B cell (primary cell): ENCODE measurements at regions not wholly inside any gene's neighbourhood (a gene's known extent, or its start where the extent isn't known, plus 50 kb on each side); places are given as distances from the start of the nearest gene placed in this dataset.

Experiments
- ATAC-seq: fragments of 200-7000 bp; cut with Tn5 transposase; one replicate; pipeline ENCODE4 v1.10.0; 2021; ENCODE audit warnings: low read depth, mild to moderate bottlenecking, moderate number of reproducible peaks, moderate library complexity
- CTCF ChIA-PET: fragments of 350-600 bp; sonication (Branson Sonifier 250); formaldehyde crosslinking; loops from one replicate; lab custom pipeline; 2021; ENCODE audit warnings: antibody characterized with exemption, inconsistent platforms; lab: Charles Lee
- POLR2A ChIA-PET: fragments of 350-600 bp; sonication (Branson Sonifier 250); formaldehyde crosslinking; loops from one replicate; lab custom pipeline; 2021; ENCODE audit warnings: antibody characterized with exemption; lab: Charles Lee
- DNase-seq: peaks from one replicate; pipeline ENCODE4 v3.0.0; 2013
- H2AFZ ChIP-seq: 2 replicates; pipeline ENCODE4 v1.6.1; 2012; ENCODE audit warnings: mild to moderate bottlenecking, low read depth, low read length; ENCODE audit not compliant: insufficient read depth, poor library complexity, severe bottlenecking
- H3K27ac ChIP-seq, 2 donors: 1 replicate in 1 of 2; 2 replicates in 1 of 2; pipeline ENCODE4 v1.5.1; 2012 to 2013; ENCODE audit warnings: low read length in 2 of 2, mild to moderate bottlenecking in 2 of 2, moderate library complexity in 1 of 2
- H3K27me3 ChIP-seq, 4 experiments: fragments of 200-600 bp in 1 of 4; sonication (generic) in 1 of 4; replicated peaks in 1 of 4; 1 replicate in 2 of 4; 2 replicates in 2 of 4; pipeline versions ENCODE4 v1.6.1 to v1.7.0; 2013 to 2016; ENCODE audit warnings: low read length in 3 of 4, mild to moderate bottlenecking in 2 of 4, mixed read lengths in 1 of 4, moderate library complexity in 1 of 4; ENCODE audit not compliant: insufficient read depth in 4 of 4, control insufficient read depth in 3 of 4; ENCODE audit errors: control extremely low read depth in 1 of 4
- H3K36me3 ChIP-seq, 2 experiments: replicated peaks in 1 of 2; 1 replicate in 1 of 2; 2 replicates in 1 of 2; pipeline versions ENCODE4 v1.6.1 to v1.7.1; 2013; ENCODE audit warnings: low read length in 1 of 2; ENCODE audit not compliant: insufficient read depth in 2 of 2, control insufficient read depth in 1 of 2; ENCODE audit errors: control extremely low read depth in 1 of 2, extremely low read depth in 1 of 2
- H3K4me1 ChIP-seq, 2 donors: fragments of 200-600 bp in 1 of 2; sonication (generic) in 1 of 2; 1 replicate in 1 of 2; 2 replicates in 1 of 2; pipeline versions ENCODE4 v1.5.1 to v1.6.1; 2013 to 2017; ENCODE audit warnings: low read length in 2 of 2; ENCODE audit not compliant: control insufficient read depth in 2 of 2, insufficient read depth in 2 of 2
- H3K4me2 ChIP-seq: replicated peaks from 2 replicates; pipeline ENCODE3; 2012; ENCODE audit warnings: mild to moderate bottlenecking, low read depth, low read length; ENCODE audit not compliant: poor library complexity, severe bottlenecking
- H3K4me3 ChIP-seq, 5 experiments: fragments of 200-600 bp in 1 of 5; sonication (generic) in 1 of 5; 1 replicate in 3 of 5; 2 replicates in 2 of 5; pipeline versions ENCODE4 v1.5.1 to v1.7.0; 2011 to 2016; ENCODE audit warnings: low read length in 4 of 5, mild to moderate bottlenecking in 4 of 5, low read depth in 2 of 5, control low read depth in 1 of 5, moderate library complexity in 1 of 5; ENCODE audit not compliant: insufficient read depth in 1 of 5; ENCODE audit errors: control extremely low read depth in 1 of 5, extremely low read depth in 1 of 5
- H3K79me2 ChIP-seq: fragments of 200-600 bp; sonication (generic); one replicate; pipeline ENCODE4 v1.6.0; 2016; ENCODE audit warnings: low read length; ENCODE audit not compliant: control insufficient read depth, insufficient read depth
- H3K9ac ChIP-seq: fragments of 200-600 bp; sonication (generic); 2 replicates; pipeline ENCODE4 v1.6.1; 2017; ENCODE audit warnings: mild to moderate bottlenecking, low read length, moderate library complexity
- H3K9me3 ChIP-seq, 3 donors: one replicate each; pipeline versions ENCODE4 v1.6.1 to v1.7.1; 2013; ENCODE audit warnings: low read length in 2 of 3; ENCODE audit not compliant: control insufficient read depth in 2 of 3, insufficient read depth in 1 of 3; ENCODE audit errors: control extremely low read depth in 1 of 3
- H4K20me1 ChIP-seq: 2 replicates; pipeline ENCODE4 v1.6.0; 2012; ENCODE audit warnings: mild to moderate bottlenecking, low read length; ENCODE audit not compliant: insufficient read depth, control insufficient read depth, poor library complexity, severe bottlenecking
- H3K27ac Mint-ChIP-seq: one replicate; pipeline ENCODE4 v1.8.0; 2021; ENCODE audit warnings: mixed read lengths
- H3K27me3 Mint-ChIP-seq: one replicate; pipeline ENCODE4 v1.8.0; 2021; ENCODE audit warnings: mixed read lengths
- H3K4me1 Mint-ChIP-seq: one replicate; pipeline ENCODE4 v1.8.0; 2021; ENCODE audit warnings: mixed read lengths
- H3K4me3 Mint-ChIP-seq: one replicate; pipeline ENCODE4 v1.8.0; 2021; ENCODE audit warnings: mixed read lengths
- H3K9me3 Mint-ChIP-seq: one replicate; pipeline ENCODE4 v1.8.0; 2022; ENCODE audit warnings: mixed read lengths; ENCODE audit not compliant: insufficient read depth
- CTCF ChIP-seq: fragments of 200-600 bp; IDR thresholded peaks from one replicate; pipeline ENCODE4 v1.8.0; 2022; ENCODE audit warnings: antibody characterized with exemption, mild to moderate bottlenecking
- EZH2 ChIP-seq: IDR thresholded peaks from 2 replicates; pipeline ENCODE4 v1.6.1; 2012; ENCODE audit warnings: borderline replicate concordance, low read depth, mild to moderate bottlenecking, moderate library complexity, low read length; ENCODE audit not compliant: insufficient read depth, poor library complexity, severe bottlenecking
- WGBS: methylation state at CpG from one replicate; pipeline ENCODE4 v1.1.5; 2013; ENCODE audit warnings: missing lambda C conversion rate; ENCODE audit not compliant: insufficient coverage; 5-methylcytosine and 5-hydroxymethylcytosine counted together
- intact Hi-C: fragments of 100-400 bp; cut with micrococcal nuclease; formaldehyde crosslinking; loops from one replicate; pipeline ENCODE4 v1.10.0; 2022

- ATAC-seq (no peak), DNase-seq (no peak)
- Histone ChIP-seq H2AFZ (no peak overlapping the region), H3K4me1 (peaks cover 2 to 3% of the 10 kb centered on the region in 2 donors), H3K79me2 (no peaks in the 10 kb centered on the region), H3K4me3 (no peak overlapping the region), H3K36me3 (no peaks in the 10 kb centered on the region), H3K27me3 (peaks cover 0 to 13% (median 5%) of the 10 kb centered on the region in 4 experiments), H3K9ac (no peak overlapping the region), H3K27ac (no peak overlapping the region), H4K20me1 (no peaks in the 10 kb centered on the region), H3K9me3 (no peaks in the 10 kb centered on the region), H3K4me2 (no peak overlapping the region)
- Mint-ChIP-seq H3K4me3 (no peak overlapping the region), H3K27ac (no peak overlapping the region), H3K27me3 (peaks cover 23% of the 10 kb centered on the region), H3K9me3 (no peaks in the 10 kb centered on the region), H3K4me1 (peaks cover 2% of the 10 kb centered on the region)
- ChIA-PET POLR2A (no interaction called here), CTCF (no interaction called here)
- intact Hi-C loops = no loop called here
- TF ChIP-seq CTCF (no peak), EZH2 (no peak)
- 68% methylated on average over 3 of the region's 4 CpGs for WGBS
These were observed 75.1 kb upstream of the NRIP1 start for GRCh38 chr21:15139898-15140297.

DNA sequence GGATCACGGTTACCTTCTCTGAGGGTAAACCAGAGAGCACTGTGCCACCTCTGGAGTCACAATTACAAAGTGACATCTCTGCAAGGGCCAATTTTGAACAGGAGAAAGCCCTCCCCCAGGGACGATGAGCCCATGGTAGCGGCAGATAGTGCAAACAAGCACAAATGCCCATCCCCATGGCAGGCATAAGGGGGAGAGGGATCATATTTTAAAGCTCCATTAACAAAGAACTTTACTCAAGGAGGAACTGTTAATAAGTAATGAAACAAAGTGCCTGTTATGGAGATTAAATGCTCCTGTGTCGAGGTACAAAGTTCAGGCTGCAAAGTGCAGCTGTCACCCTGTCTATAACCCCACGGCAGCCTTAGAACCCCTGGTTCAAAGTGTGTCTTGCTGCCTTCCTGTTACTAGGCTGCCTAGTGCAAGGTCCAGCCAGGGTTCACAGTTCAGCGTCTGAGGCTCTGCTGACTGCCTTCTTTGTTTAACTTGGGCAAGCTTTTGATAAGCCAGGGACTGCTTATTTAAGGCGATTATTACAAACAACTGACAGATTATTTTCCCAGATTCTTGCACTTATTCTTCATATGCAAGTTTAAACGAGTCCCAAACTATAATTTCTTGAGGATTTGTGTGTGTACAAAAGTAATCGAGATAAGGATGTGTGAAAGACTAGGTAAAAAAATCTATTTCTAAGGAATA is 75.7 kb upstream of the NRIP1 start:
- no peaks in the 10 kb centered on the region for H3K4me1 ChIP-seq
- ChIA-PET CTCF (no interaction called here), POLR2A (no interaction called here)
- 57% methylated on average over 4 of the region's 9 CpGs for WGBS
- DNase-seq = no peak
- no peak overlapping the region for H3K4me2 ChIP-seq
- Mint-ChIP-seq H3K27me3 (peaks cover 23% of the 10 kb centered on the region), H3K4me1 (no peaks in the 10 kb centered on the region), H3K27ac (no peak overlapping the region), H3K4me3 (no peak overlapping the region), H3K9me3 (no peaks in the 10 kb centered on the region)
- H2AFZ ChIP-seq = no peak overlapping the region
- intact Hi-C loops = no loop called here
- no peak for ATAC-seq
- TF ChIP-seq CTCF (no peak), EZH2 (no peak)
- H4K20me1 ChIP-seq = no peaks in the 10 kb centered on the region
- H3K4me3 ChIP-seq = no peak overlapping the region
- no peaks in the 10 kb centered on the region for H3K79me2 ChIP-seq
- H3K27me3 ChIP-seq = peaks cover 0 to 13% (median 5%) of the 10 kb centered on the region in 4 experiments
- no peak overlapping the region for H3K9ac ChIP-seq
- H3K9me3 ChIP-seq = no peaks in the 10 kb centered on the region
- no peaks in the 10 kb centered on the region for H3K36me3 ChIP-seq
- no peak overlapping the region for H3K27ac ChIP-seq
